ENCODE measurements at regions not wholly inside any gene's neighbourhood (a gene's known extent, or its start where the extent isn't known, plus 50 kb on each side); places are given as distances from the start of the nearest gene placed in this dataset.

- DNase-seq, result no peak
Observed at GRCh38 chr2:236802862-236803261, 233.2 kb downstream of the ACKR3 start.

GRCh38 chr2:236803621-236804020, 234.0 kb downstream of the ACKR3 start:
- no peak for DNase-seq

GRCh38 chr2:236805800-236806531, 236.3 kb downstream of the ACKR3 start:
- DNase-seq, result no peak

- DNase-seq, result no peak
Observed at GRCh38 chr2:236809716-236810115, 240.1 kb downstream of the ACKR3 start.

- DNase-seq, result no peak
Observed at GRCh38 chr2:236811062-236811656, 241.5 kb downstream of the ACKR3 start.

- DNase-seq, result no peak
Observed at GRCh38 chr2:236813766-236814165, 244.1 kb downstream of the ACKR3 start.

- no peak for DNase-seq
Observed at GRCh38 chr2:236814593-236814992, 245.0 kb downstream of the ACKR3 start.

GRCh38 chr2:236815746-236816145, 246.1 kb downstream of the ACKR3 start:
- DNase-seq, result no peak

- DNase-seq, result no peak
Observed at GRCh38 chr2:236816197-236817170, 246.9 kb downstream of the ACKR3 start.

GRCh38 chr2:236818281-236819045, 248.8 kb downstream of the ACKR3 start:
- DNase-seq, result no peak

GRCh38 chr2:236819275-236820002, 249.8 kb downstream of the ACKR3 start:
- no peak for DNase-seq

GRCh38 chr2:236820763-236821344, 251.2 kb downstream of the ACKR3 start:
- no peak for DNase-seq

GRCh38 chr2:236823041-236823629, 253.5 kb downstream of the ACKR3 start:
- no peak for DNase-seq

- DNase-seq, result no peak
Observed at GRCh38 chr2:236823963-236824362, 254.3 kb downstream of the ACKR3 start.

GRCh38 chr2:236824836-236825235, 255.2 kb downstream of the ACKR3 start:
- DNase-seq, result no peak

GRCh38 chr2:236825989-236826510, 256.4 kb downstream of the ACKR3 start:
- DNase-seq, result no peak

- no peak for DNase-seq
Observed at GRCh38 chr2:236826606-236827156, 257.1 kb downstream of the ACKR3 start.

GRCh38 chr2:236827997-236828396, 257.7 kb upstream of the COPS8 start:
- DNase-seq, result peak; percentile 35

- DNase-seq, result no peak
Observed at GRCh38 chr2:236828820-236829219, 256.9 kb upstream of the COPS8 start.

GRCh38 chr2:236830926-236831325, 254.8 kb upstream of the COPS8 start:
- DNase-seq, result peak; percentile 60

Measured in fibroblast of skin of back (primary cell).